Omental fat pad (tissue), 3 donors: ENCODE measurements at regions not wholly inside any gene's neighbourhood (a gene's known extent, or its start where the extent isn't known, plus 50 kb on each side); places are given as distances from the start of the nearest gene placed in this dataset.
A peak's percentile ranks its signal among the peaks of the same experiment; 100 is the strongest.
"Not testable (repeated sequence)": the region's sequence is repeated elsewhere in the genome, so short reads cannot be mapped to it uniquely, and the experiment has no call there.

Experiments
- ATAC-seq: fragments of 150-250 bp; one replicate; pipeline ENCODE4 v1.9.1; 2016; ENCODE audit warnings: mild to moderate bottlenecking, moderate library complexity; ENCODE audit not compliant: low FRiP score
- DNase-seq: peaks from one replicate; pipeline ENCODE4 v3.0.0-alpha.2; 2019; ENCODE audit warnings: low spot score
- CTCF ChIP-seq, 3 donors: fragments of 450-650 bp; IDR thresholded peaks; one replicate each; pipeline ENCODE4 v1.5.1; 2016 to 2017; ENCODE audit warnings: antibody characterized with exemption in 3 of 3, mild to moderate bottlenecking in 3 of 3, moderate library complexity in 2 of 3

- no peak for TF ChIP-seq CTCF (IDR thresholded peaks at IDR 0.05)
- no peak for DNase-seq
- no peak for ATAC-seq
These were observed 215.4 kb upstream of the IRS2 start for GRCh38 chr13:110001670-110002275.

- no peak for TF ChIP-seq CTCF (IDR thresholded peaks at IDR 0.05)
- DNase-seq (no peak), ATAC-seq (no peak)
These were observed 214.4 kb upstream of the IRS2 start for GRCh38 chr13:110000534-110001345.

GRCh38 chr13:109999659-110000533, 213.5 kb upstream of the IRS2 start:
- DNase-seq (no peak), ATAC-seq (no peak)
- no peak for TF ChIP-seq CTCF (IDR thresholded peaks at IDR 0.05)

GRCh38 chr13:109998684-109999533, 212.5 kb upstream of the IRS2 start:
- DNase-seq (no peak), ATAC-seq (peak; percentile 87)
- TF ChIP-seq CTCF (IDR thresholded peaks at IDR 0.05), result no peak

- DNase-seq, result no peak
- ATAC-seq, result no peak
- TF ChIP-seq CTCF (IDR thresholded peaks at IDR 0.05), result no peak
These were observed 211.7 kb upstream of the IRS2 start for GRCh38 chr13:109998037-109998436.

GRCh38 chr13:109997056-109997595, 210.7 kb upstream of the IRS2 start:
- DNase-seq, ATAC-seq: not testable (repeated sequence)
